IMR-90 (cell line): ENCODE measurements at regions not wholly inside any gene's neighbourhood (a gene's known extent, or its start where the extent isn't known, plus 50 kb on each side); places are given as distances from the start of the nearest gene placed in this dataset.

Experiments
- FOS ChIP-seq: fragments of 150-350 bp; IDR thresholded peaks from 2 replicates; pipeline ENCODE4 v1.6.1; 2016; ENCODE audit warnings: low read depth, low read length
- MAZ ChIP-seq: IDR thresholded peaks from 2 replicates; pipeline ENCODE4 v1.6.1; 2012; ENCODE audit warnings: low read depth, mild to moderate bottlenecking, low read length, improper control_type of control experiment, moderate library complexity, borderline replicate concordance
- MXI1 ChIP-seq: IDR thresholded peaks from 2 replicates; pipeline ENCODE4 v1.6.1; 2012; ENCODE audit warnings: low read depth, mild to moderate bottlenecking, low read length, moderate library complexity, borderline replicate concordance
- NFE2L2 ChIP-seq: fragments of 150-350 bp; IDR thresholded peaks from 2 replicates; pipeline ENCODE4 v1.6.1; 2016; ENCODE audit warnings: low read depth, mild to moderate bottlenecking, low read length
- POLR2A ChIP-seq: IDR thresholded peaks from 2 replicates; pipeline ENCODE4 v1.6.1; 2012; ENCODE audit warnings: mild to moderate bottlenecking, low read depth, low read length
- RAD21 ChIP-seq: IDR thresholded peaks from 2 replicates; pipeline ENCODE4 v1.6.1; 2012; ENCODE audit warnings: low read length, improper control_type of control experiment
- RFX5 ChIP-seq: IDR thresholded peaks from 2 replicates; pipeline ENCODE4 v1.8.0; 2012; ENCODE audit warnings: low read depth, mild to moderate bottlenecking, low read length, moderate library complexity
- TF ChIP-seq, protein P1 (sequence below): conservative IDR thresholded peaks from 2 replicates; pipeline ENCODE4 v1.5.1; 2012; ENCODE audit warnings: mild to moderate bottlenecking, low read depth, low read length, improper control_type of control experiment
- TF ChIP-seq, protein P2 (sequence below): fragments of 150-350 bp; IDR thresholded peaks from 2 replicates; pipeline ENCODE4 v1.6.1; 2017; ENCODE audit warnings: mild to moderate bottlenecking, antibody characterized with exemption, low read length, low read depth

DNA sequence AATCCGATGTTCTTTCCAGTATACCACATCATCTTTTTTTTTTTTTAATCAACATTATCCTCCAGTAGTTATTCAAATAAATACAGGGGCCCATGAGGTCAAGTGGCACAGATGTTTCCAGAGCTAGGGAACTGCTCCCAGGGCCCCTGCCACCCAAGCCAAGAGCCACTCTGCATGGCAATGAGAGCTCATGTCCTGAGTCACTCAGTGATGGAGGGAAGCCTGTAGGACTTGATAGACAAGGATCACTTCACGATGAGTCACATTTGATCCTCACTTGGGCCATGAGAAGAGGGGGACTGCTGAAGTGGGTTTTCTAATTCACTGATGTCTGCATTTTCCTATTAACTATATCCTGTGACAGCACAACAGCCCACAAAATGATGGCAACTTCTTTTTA, 127.0 kb upstream of the PKDCC start:
- TF ChIP-seq RAD21 (no peak), RFX5 (no peak), POLR2A (no peak), MXI1 (no peak), NFE2L2 (no peak), MAZ (no peak), FOS (no peak)
- TF ChIP-seq, protein P1, sequence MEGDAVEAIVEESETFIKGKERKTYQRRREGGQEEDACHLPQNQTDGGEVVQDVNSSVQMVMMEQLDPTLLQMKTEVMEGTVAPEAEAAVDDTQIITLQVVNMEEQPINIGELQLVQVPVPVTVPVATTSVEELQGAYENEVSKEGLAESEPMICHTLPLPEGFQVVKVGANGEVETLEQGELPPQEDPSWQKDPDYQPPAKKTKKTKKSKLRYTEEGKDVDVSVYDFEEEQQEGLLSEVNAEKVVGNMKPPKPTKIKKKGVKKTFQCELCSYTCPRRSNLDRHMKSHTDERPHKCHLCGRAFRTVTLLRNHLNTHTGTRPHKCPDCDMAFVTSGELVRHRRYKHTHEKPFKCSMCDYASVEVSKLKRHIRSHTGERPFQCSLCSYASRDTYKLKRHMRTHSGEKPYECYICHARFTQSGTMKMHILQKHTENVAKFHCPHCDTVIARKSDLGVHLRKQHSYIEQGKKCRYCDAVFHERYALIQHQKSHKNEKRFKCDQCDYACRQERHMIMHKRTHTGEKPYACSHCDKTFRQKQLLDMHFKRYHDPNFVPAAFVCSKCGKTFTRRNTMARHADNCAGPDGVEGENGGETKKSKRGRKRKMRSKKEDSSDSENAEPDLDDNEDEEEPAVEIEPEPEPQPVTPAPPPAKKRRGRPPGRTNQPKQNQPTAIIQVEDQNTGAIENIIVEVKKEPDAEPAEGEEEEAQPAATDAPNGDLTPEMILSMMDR = no peak
- TF ChIP-seq, protein P2, sequence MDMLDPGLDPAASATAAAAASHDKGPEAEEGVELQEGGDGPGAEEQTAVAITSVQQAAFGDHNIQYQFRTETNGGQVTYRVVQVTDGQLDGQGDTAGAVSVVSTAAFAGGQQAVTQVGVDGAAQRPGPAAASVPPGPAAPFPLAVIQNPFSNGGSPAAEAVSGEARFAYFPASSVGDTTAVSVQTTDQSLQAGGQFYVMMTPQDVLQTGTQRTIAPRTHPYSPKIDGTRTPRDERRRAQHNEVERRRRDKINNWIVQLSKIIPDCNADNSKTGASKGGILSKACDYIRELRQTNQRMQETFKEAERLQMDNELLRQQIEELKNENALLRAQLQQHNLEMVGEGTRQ = no peak
